ENCODE measurements at regions not wholly inside any gene's neighbourhood (a gene's known extent, or its start where the extent isn't known, plus 50 kb on each side); places are given as distances from the start of the nearest gene placed in this dataset.

DNA sequence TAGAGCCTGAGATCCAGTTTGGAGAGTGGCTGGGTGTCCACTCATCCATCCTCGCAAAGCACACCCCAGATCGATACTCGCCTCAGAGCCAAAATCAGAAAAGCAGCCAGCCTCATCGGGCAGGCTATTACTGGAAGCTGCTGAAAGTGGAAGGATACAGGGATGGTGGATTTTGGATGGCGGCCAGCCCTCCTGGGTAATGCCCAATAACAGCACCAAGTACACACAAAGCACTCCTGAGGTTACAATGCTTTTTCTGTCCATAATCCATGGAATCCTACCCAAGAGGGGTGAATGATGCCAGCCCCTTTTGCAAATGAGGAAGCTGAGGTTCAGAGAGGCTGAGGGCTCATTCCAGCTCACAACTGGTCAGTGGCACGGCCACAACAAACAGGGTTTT, 93.1 kb upstream of the SLC6A11 start:
- WGBS, 2 donors = 63 to 77% methylated on average over 3 to 6 of the region's 6 CpGs
- no peak overlapping the region for H3K4me3 ChIP-seq
- no peaks in the 10 kb centered on the region for H3K27me3 ChIP-seq
- intact Hi-C loops (cut with DNase I; ENCODE audit: low total_unique reads) = no loop called here
- H3K9me3 ChIP-seq = no peaks in the 10 kb centered on the region
- H3K36me3 ChIP-seq (ENCODE audit: low read depth, missing control alignments) = no peaks in the 10 kb centered on the region
- H3K27ac ChIP-seq = no peak overlapping the region
- H3K4me1 ChIP-seq = no peaks in the 10 kb centered on the region
- DNase-seq = no peak
- no peak for TF ChIP-seq POLR2A (IDR thresholded peaks at IDR 0.05)
- no peak for TF ChIP-seq CTCF (IDR thresholded peaks at IDR 0.05)

GRCh38 chr3:10723991-10724390, 92.0 kb upstream of the SLC6A11 start:
- H3K4me3 ChIP-seq = no peak overlapping the region
- no peaks in the 10 kb centered on the region for H3K36me3 ChIP-seq (ENCODE audit: low read depth, missing control alignments)
- no peak for TF ChIP-seq POLR2A (IDR thresholded peaks at IDR 0.05)
- no peak for TF ChIP-seq CTCF (IDR thresholded peaks at IDR 0.05)
- H3K27me3 ChIP-seq = no peaks in the 10 kb centered on the region
- intact Hi-C loops (cut with DNase I; ENCODE audit: low total_unique reads) = no loop called here
- no peak for DNase-seq
- WGBS, 2 donors = 76 to 81% methylated on average over 6 of the region's 6 CpGs
- no peaks in the 10 kb centered on the region for H3K4me1 ChIP-seq
- no peak overlapping the region for H3K27ac ChIP-seq
- no peaks in the 10 kb centered on the region for H3K9me3 ChIP-seq

- no peaks in the 10 kb centered on the region for H3K27me3 ChIP-seq
- H3K4me3 ChIP-seq = no peak overlapping the region
- WGBS, 2 donors = 41% methylated on average over 1 of the region's 1 CpG; no CpG with 5 or more reads in 1 of the 2 donors
- DNase-seq = no peak
- H3K27ac ChIP-seq = no peak overlapping the region
- no peaks in the 10 kb centered on the region for H3K4me1 ChIP-seq
- H3K36me3 ChIP-seq (ENCODE audit: low read depth, missing control alignments) = no peaks in the 10 kb centered on the region
- TF ChIP-seq POLR2A (IDR thresholded peaks at IDR 0.05) = no peak
- no peak for TF ChIP-seq CTCF (IDR thresholded peaks at IDR 0.05)
- H3K9me3 ChIP-seq = no peaks in the 10 kb centered on the region
- intact Hi-C loops (cut with DNase I; ENCODE audit: low total_unique reads) = no loop called here
Observed at GRCh38 chr3:10725067-10725466, 91.0 kb upstream of the SLC6A11 start.

DNA sequence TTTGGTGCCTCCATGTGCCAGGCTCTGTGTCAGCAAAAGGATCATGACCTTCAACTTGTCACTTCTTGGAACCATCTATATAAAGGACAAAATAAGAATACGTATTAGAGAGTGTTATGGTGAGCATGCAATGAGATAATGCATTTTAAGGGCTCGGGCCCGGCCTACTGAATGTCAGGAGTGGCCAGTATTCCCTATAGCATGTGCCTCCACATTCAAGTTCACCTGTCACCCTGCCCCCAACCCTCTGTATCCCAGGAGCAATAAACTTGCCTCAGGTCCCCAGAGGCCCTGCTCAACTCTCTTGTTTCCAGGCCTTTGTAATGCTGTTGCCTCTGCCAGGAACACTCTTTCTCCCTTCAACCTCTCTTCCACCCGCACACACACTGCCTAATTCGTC, 90.2 kb upstream of the SLC6A11 start:
- TF ChIP-seq POLR2A (IDR thresholded peaks at IDR 0.05) = no peak
- TF ChIP-seq CTCF (IDR thresholded peaks at IDR 0.05) = no peak
- Histone ChIP-seq H3K4me3 (no peak overlapping the region), H3K27me3 (no peaks in the 10 kb centered on the region), H3K9me3 (no peaks in the 10 kb centered on the region), H3K4me1 (no peaks in the 10 kb centered on the region), H3K36me3 (ENCODE audit: low read depth, missing control alignments) (no peaks in the 10 kb centered on the region), H3K27ac (no peak overlapping the region)
- intact Hi-C loops (cut with DNase I; ENCODE audit: low total_unique reads) = no loop called here
- WGBS, 2 donors = 82 to 89% methylated on average over 5 of the region's 5 CpGs
- no peak for DNase-seq

- Histone ChIP-seq H3K4me1 (no peaks in the 10 kb centered on the region), H3K9me3 (no peaks in the 10 kb centered on the region), H3K27ac (no peak overlapping the region), H3K4me3 (no peak overlapping the region), H3K27me3 (no peaks in the 10 kb centered on the region), H3K36me3 (ENCODE audit: low read depth, missing control alignments) (no peaks in the 10 kb centered on the region)
- intact Hi-C loops (cut with DNase I; ENCODE audit: low total_unique reads) = no loop called here
- WGBS, 2 donors = 86 to 100% methylated on average over 1 of the region's 1 CpG
- no peak for TF ChIP-seq CTCF (IDR thresholded peaks at IDR 0.05)
- TF ChIP-seq POLR2A (IDR thresholded peaks at IDR 0.05) = no peak
- DNase-seq = no peak
Observed at GRCh38 chr3:10726787-10727186, 89.2 kb upstream of the SLC6A11 start.

All from testis (tissue), 2 donors.